ENCODE measurements at regions not wholly inside any gene's neighbourhood (a gene's known extent, or its start where the extent isn't known, plus 50 kb on each side); places are given as distances from the start of the nearest gene placed in this dataset.
"Not testable (repeated sequence)": the region's sequence is repeated elsewhere in the genome, so short reads cannot be mapped to it uniquely, and the experiment has no call there.

DNA sequence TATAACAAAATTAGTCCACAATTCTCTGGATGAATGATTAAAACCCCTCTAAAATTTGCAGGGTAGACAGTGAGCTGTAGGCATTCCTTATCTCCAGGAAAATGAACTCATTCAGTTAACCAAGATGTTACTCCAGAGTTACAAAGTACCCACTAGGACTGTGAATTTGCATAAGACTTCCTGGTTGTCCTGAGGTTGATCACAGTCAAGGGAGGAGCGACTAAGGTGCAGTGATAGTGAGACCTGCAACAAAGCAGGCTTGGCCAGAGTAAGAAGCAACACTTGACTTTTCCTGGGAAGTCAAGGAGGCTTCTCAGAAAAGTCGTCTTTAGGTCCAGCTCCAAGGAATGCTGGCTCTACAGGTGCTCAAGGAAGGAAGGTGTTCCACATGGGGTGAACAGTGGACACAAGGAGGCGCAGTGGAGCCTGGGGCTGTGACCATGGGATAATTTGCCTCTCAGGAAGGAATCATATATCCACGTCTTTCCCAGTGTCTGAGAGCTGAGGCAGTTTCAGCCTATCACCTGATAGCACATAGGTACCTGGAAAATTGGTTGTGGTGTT lies 821.1 kb upstream of the EEF2KMT start:
- DNase-seq: no peak

DNA sequence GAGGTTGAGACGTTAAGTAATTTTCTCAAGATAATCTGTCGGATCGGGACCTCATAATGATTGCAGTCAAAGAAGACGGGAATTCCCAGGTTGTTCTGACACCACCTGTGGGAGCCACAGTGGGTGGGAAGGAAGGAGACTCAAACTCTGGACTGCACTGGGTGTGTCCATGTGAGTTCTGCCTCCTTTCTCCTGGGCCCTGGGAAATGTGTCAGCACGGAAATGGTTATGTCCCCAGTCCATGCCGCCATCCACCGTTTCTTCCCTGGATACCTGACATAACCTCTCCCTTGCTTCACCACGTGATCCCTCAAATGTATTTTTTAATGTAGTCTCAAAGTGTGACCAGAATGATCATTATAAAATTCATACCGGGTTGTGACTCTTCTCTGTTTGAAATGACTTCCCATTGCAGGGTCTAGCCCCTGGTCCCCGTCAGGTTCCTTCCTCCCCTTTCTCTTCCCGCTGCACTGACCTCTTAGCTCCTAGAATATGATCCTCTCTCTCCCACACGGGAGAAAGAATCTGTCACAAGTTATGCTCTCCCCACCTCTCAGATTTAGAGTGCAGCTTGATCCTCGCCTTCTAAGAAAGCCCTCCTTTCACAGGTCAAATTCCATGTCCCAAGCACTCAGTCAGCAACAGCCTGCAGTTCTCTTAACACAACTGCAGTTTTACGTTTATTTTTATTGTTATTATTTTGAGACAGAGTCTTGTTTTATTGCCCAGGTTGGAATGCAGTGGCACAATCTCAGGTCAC lies 820.0 kb upstream of the EEF2KMT start:
- no peak for DNase-seq

DNA sequence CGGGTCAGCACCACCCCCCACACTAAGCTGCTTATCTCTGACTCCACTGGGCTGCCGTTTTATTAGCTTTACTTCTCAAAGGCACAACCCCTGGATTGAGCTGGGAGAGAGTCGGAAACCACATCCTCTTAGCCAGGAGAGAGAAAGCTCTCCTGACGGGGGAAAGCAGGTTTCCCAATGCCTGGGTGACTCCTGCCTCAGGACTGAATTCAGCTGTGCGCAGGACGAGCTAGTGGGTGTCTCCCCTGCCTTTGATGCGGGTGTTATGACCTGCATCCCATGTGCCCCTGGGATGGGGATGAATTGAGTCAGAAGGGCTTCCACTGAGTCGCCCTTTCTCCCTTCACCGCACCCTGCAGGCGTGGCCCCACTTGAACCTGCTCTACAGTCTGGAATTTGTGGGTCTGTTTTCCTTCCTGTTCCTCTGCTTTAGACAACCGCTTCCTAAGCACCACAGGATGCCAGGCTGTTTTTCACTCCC lies 819.2 kb upstream of the EEF2KMT start:
- DNase-seq: no peak

DNA sequence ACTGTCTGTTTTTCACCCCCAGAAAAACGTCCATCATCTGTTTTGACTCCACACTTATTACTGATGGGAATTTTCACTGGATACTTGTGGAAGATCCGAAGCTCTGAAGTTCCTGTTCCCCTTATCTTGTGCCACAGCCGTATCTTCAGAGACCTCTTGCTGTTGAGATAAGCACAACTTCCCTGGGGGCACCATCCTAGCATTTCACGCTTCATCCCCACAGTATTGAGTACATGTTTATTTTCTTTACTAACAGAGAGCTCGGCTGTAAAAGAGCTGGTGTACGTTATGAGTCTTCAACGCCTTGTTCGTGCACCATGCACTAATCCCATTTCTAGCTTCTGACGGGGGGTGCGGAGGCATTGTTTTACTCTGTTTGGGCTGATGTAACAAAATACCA lies 813.6 kb upstream of the EEF2KMT start:
- no peak for DNase-seq

DNA sequence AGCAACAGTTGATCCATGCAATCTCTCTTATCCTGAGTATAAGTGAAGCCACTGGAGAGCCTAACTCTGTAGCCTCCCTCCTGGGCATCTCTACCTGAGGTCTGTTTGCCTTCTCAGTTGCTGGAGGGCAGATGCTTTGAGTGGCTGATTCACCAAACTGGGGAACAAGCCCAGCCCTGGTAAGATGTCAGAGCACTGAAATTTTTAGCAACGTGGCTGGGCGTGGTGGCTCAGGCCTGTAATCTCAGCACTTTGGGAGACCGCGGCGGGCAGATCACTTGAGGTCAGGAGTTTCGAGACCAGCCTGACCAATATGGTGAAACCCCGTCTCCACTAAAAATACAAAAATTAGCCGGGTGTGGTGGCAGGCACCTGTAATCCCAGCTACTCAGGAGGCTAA lies 812.0 kb upstream of the EEF2KMT start:
- DNase-seq: not testable (repeated sequence)

DNA sequence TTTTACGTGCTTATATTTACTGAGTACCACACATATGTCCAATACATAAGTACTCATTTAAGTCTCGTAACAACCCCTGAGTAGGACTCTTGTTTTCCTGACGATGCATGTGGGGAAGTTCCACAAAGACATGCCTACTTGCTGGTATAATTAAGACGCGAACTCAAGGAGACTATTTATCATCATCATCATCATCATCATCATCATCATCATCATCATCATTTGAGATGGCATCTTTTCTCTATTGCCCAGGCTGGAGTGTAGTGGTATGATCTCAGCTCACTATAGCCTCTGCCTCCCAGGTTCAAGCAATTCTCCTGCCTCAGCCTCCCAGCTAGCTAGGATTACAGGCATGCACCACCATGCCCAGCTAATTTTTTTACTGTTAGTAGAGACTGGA lies 809.9 kb upstream of the EEF2KMT start:
- DNase-seq: no peak

DNA sequence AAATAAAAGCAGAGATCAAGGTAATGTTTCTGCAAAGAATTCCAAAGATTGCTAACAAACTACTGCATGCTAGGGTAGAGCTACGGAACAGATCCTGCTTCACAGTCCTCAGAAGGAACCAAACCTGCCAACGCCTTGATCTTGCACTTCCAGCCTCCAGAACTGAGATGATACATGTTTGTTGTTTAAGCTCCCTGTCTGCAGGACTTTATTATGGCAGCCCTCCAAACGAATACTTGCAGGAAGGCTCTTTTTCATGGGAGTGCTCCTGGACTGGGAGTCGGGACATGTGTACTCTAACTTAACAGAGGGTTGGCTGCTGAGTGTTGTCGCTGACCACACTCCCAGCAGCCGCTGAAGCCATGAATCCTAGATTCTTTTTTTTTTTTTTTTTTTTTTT lies 808.8 kb upstream of the EEF2KMT start:
- DNase-seq: no peak

DNA sequence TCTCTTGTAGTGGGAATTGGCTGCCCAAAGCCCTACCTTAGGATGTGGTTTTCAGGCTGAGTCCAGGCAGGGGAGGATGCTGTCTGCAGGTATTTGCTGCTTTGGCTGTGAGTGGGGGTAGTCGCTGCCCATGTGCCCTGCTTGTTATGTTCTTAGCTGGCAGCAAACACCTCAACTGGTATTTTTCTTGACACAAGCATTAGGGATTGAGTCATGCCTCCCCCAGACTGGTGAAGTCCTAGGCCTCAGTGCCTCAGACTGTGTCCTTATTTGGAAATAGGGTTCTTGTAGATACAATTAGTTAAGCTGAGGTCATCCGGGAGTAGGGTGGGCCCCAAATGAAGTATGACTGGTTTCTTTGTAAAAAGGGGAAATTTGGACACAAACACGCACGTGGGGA lies 808.3 kb upstream of the EEF2KMT start:
- DNase-seq: no peak

DNA sequence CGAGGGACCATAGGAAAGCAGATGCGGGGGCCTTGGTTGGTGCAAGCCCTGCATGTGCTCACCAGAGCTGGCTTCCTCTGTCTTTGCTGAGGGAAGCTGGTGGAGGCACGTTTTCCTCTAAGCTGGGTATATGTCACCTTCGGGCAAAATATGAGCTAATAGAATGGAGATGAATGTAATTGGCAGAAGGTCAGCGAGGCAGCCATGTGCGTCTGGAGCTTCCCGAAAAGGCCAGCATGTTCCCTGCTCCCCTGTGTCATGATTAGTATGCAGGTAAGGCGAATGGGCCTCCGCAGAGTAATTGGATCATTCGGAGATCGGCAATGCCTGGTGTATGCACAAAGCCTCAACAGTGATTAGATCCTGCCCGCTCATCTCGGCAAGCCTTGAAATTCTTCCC lies 806.2 kb upstream of the EEF2KMT start:
- DNase-seq: no peak

DNA sequence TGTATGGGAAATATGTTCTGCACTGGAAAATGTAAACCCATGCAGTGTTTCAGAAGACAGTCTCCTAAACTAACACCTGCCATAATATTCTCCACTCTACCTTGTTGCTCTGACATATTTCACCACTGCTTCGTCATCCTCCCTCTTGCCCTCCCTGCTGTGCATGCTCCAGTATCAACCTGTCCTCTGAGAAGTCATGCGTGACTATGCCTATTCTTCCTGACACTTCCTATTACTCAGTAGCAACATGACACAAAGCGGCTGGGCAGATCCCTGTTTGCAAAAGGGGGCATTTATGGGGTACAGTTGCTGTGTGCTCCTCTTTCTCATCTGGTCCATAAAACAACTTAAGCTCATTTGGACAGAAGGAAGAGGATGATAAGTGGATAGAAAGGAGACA lies 805.6 kb upstream of the EEF2KMT start:
- DNase-seq: no peak

DNA sequence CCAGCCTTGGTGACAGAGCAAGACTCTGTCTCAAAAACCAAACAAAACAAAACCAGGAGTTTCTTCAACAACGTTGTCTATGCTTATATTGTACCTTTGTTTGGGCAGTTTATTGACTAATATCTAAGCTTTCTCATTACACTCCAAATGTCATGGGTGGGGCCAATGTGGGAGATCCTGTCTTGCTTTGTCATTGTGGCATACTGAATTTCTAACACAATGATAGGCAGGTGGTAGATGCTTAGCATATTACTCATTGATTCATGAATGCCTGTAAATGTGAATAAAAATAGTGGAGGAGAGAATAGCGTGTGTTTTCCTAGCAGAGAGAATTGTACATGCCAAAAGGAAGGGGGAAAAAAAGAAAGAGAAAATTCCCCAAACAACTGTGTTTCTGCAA lies 802.5 kb upstream of the EEF2KMT start:
- no peak for DNase-seq

DNA sequence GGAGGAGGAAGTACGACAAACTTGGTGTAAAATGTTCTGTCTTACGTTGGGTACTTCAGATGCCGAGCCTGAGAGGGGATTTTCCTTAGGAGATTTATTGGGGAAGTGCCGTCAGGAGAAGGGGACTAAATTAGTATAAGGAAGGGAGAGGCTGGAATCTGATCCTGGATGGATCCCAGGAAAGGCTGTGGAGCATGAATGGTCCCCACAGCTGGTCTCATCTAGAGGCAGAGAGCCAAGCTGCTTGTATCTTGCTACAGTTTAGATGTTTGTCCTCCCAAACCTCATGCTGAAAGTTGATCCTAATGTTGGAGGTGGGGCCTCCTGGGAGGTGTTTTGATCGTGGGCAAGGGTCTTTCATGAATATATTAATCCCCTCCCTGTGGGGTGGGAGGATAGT lies 798.4 kb upstream of the EEF2KMT start:
- no peak for DNase-seq

DNA sequence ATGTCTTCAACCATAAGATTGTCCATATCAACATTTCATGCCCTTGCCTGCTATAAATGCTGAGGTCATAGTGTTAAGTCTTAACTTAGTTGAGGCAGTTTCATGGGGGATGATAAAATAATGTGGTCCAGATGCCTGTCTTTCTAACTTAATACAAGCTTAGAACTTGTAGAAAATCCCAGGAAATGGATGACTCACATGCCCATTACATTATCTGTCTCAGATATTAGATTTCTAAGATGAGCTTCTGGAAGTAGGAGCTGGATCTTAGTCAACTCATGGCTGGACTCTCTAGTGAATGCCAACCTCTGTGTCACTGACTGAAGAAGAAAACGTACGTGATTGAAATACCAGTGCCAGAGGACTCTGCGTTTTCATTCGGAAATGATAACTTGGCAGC lies 797.5 kb upstream of the EEF2KMT start:
- no peak for DNase-seq

DNA sequence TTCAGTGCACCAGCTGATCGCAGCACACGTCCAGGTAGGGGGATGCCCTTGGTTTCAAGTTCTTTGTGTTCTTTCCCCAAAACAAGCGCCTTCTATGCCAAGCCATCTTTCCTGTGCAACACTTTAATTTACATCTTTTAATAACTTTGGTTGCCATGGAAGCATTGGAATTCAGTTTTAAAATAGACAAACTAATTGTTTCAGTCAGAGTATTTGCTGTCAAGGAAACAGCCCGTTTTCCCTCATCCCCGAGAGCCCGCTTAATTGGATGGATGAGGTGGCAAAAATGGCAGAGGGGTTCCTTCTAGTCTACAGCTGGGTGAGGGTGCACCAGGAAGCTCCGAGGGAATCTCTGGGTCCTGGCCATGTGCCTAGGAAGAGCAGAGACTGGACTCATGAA lies 793.7 kb upstream of the EEF2KMT start:
- DNase-seq: no peak

DNA sequence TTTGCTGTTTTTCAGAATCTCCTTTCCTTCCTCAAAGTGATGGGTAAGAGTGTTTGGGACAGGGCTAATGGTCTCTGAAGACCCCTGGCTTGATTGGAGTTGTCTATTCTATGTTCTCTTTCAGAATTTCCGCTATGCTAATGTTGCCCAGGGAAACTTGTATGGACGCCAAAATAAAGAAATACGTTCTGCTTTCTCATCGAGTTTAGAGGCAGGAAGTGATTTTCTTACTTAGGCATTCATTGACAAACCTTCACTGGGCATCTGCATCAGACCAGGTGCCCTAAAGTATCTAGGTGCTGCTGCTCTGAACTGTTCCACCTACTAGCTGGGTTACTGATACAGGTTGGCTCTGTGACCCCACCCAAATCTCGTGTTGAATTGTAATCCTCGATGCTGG lies 787.9 kb upstream of the EEF2KMT start:
- no peak for DNase-seq

DNA sequence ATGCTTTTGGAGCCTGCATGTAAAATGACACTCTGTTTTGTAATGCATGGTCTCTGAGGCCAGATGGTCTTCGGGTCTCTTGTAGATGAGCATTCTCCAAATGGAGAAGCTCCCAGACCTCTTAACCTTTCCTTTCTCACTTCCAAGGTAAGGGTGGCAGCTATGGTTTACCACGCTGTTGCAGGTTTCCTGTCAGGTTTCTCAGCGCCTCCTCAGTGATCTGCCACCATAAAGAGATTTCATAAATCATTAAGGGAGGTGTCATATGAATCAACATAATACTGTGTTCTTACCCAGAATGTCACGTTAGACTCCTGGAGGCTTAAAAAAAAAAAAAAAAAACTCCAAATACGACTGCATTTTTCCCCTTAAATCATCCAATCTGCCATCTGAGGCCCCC lies 787.4 kb upstream of the EEF2KMT start:
- DNase-seq: no peak

DNA sequence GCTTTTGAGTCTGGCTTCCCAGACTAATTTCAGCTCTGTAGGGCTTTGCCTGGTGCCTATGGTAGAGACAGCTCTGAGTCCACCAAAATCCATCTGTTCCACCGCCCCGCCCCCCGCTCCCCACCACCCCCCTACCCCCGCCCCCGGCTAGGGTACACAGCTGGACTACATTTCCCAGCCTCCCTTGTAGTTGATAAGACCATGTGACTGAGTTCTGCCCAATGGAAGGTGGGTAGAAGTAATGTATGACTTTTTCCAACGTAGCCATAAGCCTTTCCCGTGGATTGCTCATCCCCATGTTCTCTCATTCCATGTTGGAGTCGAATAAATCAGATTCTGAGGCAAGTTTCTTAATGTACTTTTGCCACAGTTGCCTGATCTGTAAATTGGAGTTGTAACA lies 786.7 kb upstream of the EEF2KMT start:
- no peak for DNase-seq

DNA sequence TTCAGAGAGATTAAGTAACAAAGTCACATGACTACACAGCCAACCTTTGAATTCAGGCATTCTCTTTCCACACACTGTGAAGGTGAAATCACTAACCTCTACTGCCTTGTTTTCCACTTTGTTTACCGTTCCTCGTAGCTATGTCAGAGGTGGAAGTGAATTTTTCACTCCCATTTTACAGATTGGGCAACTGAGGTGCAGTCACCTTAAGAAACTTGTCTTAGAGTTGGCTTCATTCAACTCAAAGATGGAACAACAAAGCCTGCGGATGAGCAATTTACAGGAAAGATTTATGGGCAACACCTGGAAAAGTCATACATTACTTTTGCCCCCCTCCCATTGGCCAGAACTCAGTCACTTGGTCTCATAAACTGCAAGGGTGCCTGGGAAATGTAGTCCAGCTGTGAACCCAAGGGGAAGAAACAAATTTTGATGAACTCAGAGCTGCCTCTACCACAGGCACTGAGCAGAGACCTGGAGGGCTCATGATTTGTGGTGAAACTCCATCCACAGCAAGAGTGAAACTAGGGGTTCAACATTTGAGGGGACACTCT lies 784.6 kb upstream of the EEF2KMT start:
- DNase-seq: no peak

DNA sequence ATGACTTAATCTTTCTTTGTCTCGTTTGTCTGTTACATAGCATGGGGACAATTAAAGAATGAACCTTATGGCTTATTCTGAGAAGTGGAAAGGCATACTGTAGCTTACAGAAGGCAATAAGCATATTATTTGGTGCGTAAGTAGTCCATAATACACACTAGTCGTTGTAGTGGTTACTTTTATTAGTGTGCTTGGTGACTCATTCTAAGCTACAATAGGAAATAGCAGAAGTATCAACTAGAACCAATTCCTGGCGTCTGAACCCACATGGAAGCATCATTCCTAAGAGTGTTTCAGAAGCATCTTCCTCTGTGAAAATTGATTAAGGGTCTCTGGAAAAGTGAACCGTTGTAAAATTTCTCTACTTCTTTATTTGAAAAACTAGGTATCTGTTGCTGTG lies 777.8 kb upstream of the EEF2KMT start:
- DNase-seq: no peak

DNA sequence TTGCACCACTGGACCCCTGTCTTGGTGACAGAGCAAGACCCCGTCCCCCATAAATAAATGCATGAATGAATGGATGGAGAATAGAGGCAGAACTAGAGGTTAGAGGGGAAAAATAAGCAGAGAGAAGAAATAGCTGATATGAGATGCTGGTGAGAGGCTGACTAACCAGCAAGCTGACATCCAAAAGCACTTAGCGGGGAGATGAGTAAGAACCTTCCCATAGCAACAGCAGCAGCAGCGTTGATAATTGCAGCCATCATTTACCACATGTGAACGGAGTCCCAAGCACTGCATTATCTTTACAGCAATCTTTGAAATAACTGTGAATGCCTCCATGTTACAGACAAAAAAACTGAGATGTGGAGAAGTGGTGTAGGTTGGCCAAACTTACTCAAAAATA lies 777.3 kb upstream of the EEF2KMT start:
- no peak for DNase-seq

DNA sequence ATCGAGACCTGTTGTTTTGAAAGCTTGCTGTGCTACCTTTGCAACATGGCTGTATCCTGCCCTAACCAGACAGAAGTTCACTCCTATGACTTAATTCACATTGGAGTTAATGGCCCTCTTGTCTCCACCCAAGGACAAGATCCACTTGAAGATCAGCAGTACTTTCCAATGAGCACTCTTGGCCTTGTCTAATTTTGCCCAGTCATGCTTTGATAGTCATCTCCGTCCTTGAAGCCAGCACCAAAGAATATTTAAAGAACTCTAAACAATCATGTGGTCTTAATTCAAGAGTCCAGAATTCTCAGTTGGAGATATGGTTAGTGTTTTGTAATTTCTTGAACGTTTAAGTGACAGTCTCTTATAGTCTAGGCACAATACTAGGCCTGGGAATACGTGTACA lies 775.6 kb upstream of the EEF2KMT start:
- no peak for DNase-seq

DNA sequence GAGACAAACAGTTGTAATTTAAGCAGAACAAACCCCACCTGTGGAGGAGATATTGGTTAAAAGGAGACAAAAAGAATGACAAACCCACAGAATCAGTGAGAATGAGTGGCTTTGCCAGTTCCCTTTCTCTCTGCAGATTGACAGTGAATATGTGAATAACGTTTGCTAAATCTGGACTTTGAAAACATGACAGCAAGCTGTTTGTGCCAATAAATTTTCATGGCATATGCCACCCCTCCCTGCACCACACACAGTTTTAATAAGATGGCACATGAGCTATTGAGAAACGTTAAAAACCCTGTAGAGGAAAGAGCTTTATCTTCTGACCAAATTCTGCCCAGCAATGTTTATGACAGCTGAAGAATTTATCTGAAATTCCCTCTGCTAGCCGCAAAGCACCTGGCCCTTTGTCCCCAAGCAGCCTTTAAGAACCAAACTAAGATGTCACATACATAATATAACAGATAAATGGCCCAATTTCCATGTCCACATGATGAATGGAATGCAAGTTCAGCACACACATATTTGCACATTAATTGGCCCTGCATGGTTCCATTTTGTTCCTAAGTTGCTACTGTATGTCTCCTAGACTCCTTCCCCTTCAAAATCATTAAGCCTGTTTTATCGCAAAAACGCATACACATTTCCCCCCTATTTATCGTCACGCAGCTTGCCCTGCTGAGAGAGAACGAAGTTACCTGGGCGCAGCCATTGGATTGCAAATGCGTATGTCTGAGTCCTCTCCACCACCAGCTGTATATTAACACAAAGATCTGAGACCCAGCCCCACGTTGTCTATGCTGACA lies 773.5 kb upstream of the EEF2KMT start:
- no peak for DNase-seq

DNA sequence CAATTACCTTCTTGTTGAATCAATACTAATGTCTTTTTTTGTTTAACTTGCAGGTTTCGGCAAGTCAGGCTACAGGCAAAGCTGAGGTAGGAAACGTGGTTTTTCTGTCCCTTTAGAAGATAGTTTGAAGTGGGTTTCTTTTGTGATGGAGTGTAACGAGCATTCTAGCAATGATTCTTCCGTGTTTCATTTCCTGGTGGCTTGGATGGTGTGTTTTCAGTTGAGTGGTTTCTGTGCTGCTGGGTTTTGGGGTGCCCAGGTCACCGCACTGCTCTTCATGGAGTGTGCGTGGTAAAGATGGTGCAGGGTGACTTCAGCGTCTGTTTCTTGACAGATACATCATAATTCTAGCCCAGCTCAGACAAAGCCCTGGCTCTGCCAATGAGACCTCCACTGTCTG lies 769.7 kb upstream of the EEF2KMT start:
- DNase-seq: no peak

DNA sequence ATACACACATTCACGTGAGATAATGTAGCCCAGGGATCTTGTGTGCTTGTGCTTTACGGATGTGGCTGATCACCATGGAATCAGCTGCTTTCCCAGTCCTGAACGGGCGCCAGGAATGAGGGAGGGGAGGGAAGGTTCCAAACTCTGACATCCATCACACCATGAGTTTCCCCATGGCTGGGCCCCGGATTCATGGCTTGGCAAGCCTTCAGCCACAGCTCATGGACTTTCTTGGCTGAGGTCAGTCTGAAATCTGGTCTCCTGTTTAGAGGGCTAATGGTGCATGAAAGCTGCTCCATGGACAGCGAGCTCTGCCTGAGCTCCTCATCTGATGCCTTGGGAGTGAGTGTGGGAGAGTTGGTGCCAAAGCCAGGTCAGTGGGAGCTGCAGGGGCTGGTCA lies 767.6 kb upstream of the EEF2KMT start:
- DNase-seq: no peak
